NCI-H1092 (cell line): ENCODE measurements at regions not wholly inside any gene's neighbourhood (a gene's known extent, or its start where the extent isn't known, plus 50 kb on each side); places are given as distances from the start of the nearest gene placed in this dataset.
"Not testable (repeated sequence)": the region's sequence is repeated elsewhere in the genome, so short reads cannot be mapped to it uniquely, and the experiment has no call there.

ENCODE experiments used
- DNase-seq: peaks from one replicate; lab custom pipeline; 2025; lab: John Stamatoyannopoulos, UW

- no peak for DNase-seq
Observed at GRCh38 chr20:57786304-57786932, 76.6 kb upstream of the PMEPA1 start.

GRCh38 chr20:57785720-57786119 lies 75.9 kb upstream of the PMEPA1 start:
- no peak for DNase-seq

- no peak for DNase-seq
Observed at GRCh38 chr20:57785061-57785460, 75.2 kb upstream of the PMEPA1 start.

GRCh38 chr20:57783956-57784837 lies 74.4 kb upstream of the PMEPA1 start:
- no peak for DNase-seq

GRCh38 chr20:57783196-57783595 lies 73.4 kb upstream of the PMEPA1 start:
- no peak for DNase-seq

GRCh38 chr20:57782631-57783041 lies 72.8 kb upstream of the PMEPA1 start:
- DNase-seq, result no peak

- DNase-seq, result no peak
Observed at GRCh38 chr20:57781901-57782300, 72.1 kb upstream of the PMEPA1 start.

GRCh38 chr20:57780906-57781305 lies 71.1 kb upstream of the PMEPA1 start:
- DNase-seq, result no peak

GRCh38 chr20:57780398-57780797 lies 70.6 kb upstream of the PMEPA1 start:
- DNase-seq, result no peak

- no peak for DNase-seq
Observed at GRCh38 chr20:57779401-57780003, 69.7 kb upstream of the PMEPA1 start.

GRCh38 chr20:57777911-57778310 lies 68.1 kb upstream of the PMEPA1 start:
- no peak for DNase-seq

GRCh38 chr20:57774951-57775350 lies 65.1 kb upstream of the PMEPA1 start:
- no peak for DNase-seq

GRCh38 chr20:57774111-57774880 lies 64.5 kb upstream of the PMEPA1 start:
- no peak for DNase-seq

GRCh38 chr20:57773059-57773815 lies 63.4 kb upstream of the PMEPA1 start:
- no peak for DNase-seq

GRCh38 chr20:57772349-57772964 lies 62.6 kb upstream of the PMEPA1 start:
- DNase-seq, result no peak

- no peak for DNase-seq
Observed at GRCh38 chr20:57770852-57771720, 61.3 kb upstream of the PMEPA1 start.

- DNase-seq, result not testable (repeated sequence)
Observed at GRCh38 chr20:57770401-57770800, 60.6 kb upstream of the PMEPA1 start.

- no peak for DNase-seq
Observed at GRCh38 chr20:57769756-57770155, 59.9 kb upstream of the PMEPA1 start.

- DNase-seq, result no peak
Observed at GRCh38 chr20:57768519-57768918, 58.7 kb upstream of the PMEPA1 start.

- no peak for DNase-seq
Observed at GRCh38 chr20:57767441-57767840, 57.6 kb upstream of the PMEPA1 start.
